Common myeloid progenitor, CD34-positive (primary cell): ENCODE measurements at regions not wholly inside any gene's neighbourhood (a gene's known extent, or its start where the extent isn't known, plus 50 kb on each side); places are given as distances from the start of the nearest gene placed in this dataset.

Source experiments
- CTCF ChIA-PET: fragments of 350-600 bp; sonication (Branson Sonifier 250); formaldehyde crosslinking; loops from one replicate; lab custom pipeline; 2021; ENCODE audit warnings: antibody characterized with exemption; lab: Charles Lee
- POLR2A ChIA-PET: fragments of 350-600 bp; sonication (Branson Sonifier 250); formaldehyde crosslinking; loops from one replicate; lab custom pipeline; 2021; ENCODE audit warnings: antibody characterized with exemption; lab: Charles Lee
- DNase-seq, 3 donors: peaks; one replicate each; pipeline versions ENCODE4 v3.0.0 to v3.0.0-alpha.2; 2013
- H3K27ac ChIP-seq, 2 experiments: 1 replicate in 1 of 2; 2 replicates in 1 of 2; pipeline ENCODE4 v1.7.0; 2013; ENCODE audit warnings: inconsistent platforms in 2 of 2, low read length in 2 of 2, mild to moderate bottlenecking in 2 of 2, low read depth in 1 of 2, moderate library complexity in 1 of 2; ENCODE audit not compliant: severe bottlenecking in 2 of 2, insufficient read depth in 1 of 2, poor library complexity in 1 of 2
- H3K27me3 ChIP-seq, 5 experiments: replicated peaks in 2 of 5; 1 replicate in 3 of 5; 2 replicates in 2 of 5; pipeline versions ENCODE4 v1.6.1 to v1.7.0; 2013; ENCODE audit warnings: low read length in 4 of 5, mild to moderate bottlenecking in 2 of 5, moderate library complexity in 2 of 5, inconsistent platforms in 1 of 5; ENCODE audit not compliant: insufficient read depth in 5 of 5, control insufficient read depth in 4 of 5
- H3K36me3 ChIP-seq, 4 experiments: 1 replicate in 2 of 4; 2 replicates in 2 of 4; pipeline versions ENCODE4 v1.6.1 to v1.7.0; 2013; ENCODE audit warnings: low read length in 3 of 4, control low read depth in 1 of 4, mild to moderate bottlenecking in 1 of 4; ENCODE audit not compliant: control insufficient read depth in 4 of 4, insufficient read depth in 4 of 4
- H3K4me1 ChIP-seq, 4 experiments: 1 replicate in 3 of 4; 2 replicates in 1 of 4; pipeline versions ENCODE4 v1.6.1 to v1.7.1; 2013; ENCODE audit warnings: low read length in 3 of 4, mild to moderate bottlenecking in 3 of 4, control low read depth in 1 of 4, inconsistent platforms in 1 of 4, moderate library complexity in 1 of 4; ENCODE audit not compliant: control insufficient read depth in 4 of 4, insufficient read depth in 4 of 4; ENCODE audit errors: control extremely low read depth in 1 of 4
- H3K4me3 ChIP-seq, 7 experiments: 1 replicate in 4 of 7; 2 replicates in 3 of 7; pipeline versions ENCODE4 v1.5.1 to v1.7.0; 2013; ENCODE audit warnings: mild to moderate bottlenecking in 7 of 7, low read length in 6 of 7, moderate library complexity in 6 of 7, inconsistent platforms in 2 of 7, low read depth in 2 of 7, control low read depth in 1 of 7; ENCODE audit not compliant: insufficient read depth in 4 of 7, control insufficient read depth in 1 of 7; ENCODE audit errors: extremely low read depth in 1 of 7
- H3K9me3 ChIP-seq, 5 experiments: 1 replicate in 4 of 5; 2 replicates in 1 of 5; pipeline versions ENCODE4 v1.6.1 to v1.7.1; 2013; ENCODE audit warnings: low read length in 4 of 5, mild to moderate bottlenecking in 2 of 5, inconsistent platforms in 1 of 5, low read depth in 1 of 5, moderate library complexity in 1 of 5; ENCODE audit not compliant: control insufficient read depth in 4 of 5, insufficient read depth in 2 of 5; ENCODE audit errors: control extremely low read depth in 1 of 5
- WGBS: methylation state at CpG from one replicate; pipeline ENCODE4 v1.1.5; 2013; ENCODE audit not compliant: insufficient coverage; 5-methylcytosine and 5-hydroxymethylcytosine counted together

DNA sequence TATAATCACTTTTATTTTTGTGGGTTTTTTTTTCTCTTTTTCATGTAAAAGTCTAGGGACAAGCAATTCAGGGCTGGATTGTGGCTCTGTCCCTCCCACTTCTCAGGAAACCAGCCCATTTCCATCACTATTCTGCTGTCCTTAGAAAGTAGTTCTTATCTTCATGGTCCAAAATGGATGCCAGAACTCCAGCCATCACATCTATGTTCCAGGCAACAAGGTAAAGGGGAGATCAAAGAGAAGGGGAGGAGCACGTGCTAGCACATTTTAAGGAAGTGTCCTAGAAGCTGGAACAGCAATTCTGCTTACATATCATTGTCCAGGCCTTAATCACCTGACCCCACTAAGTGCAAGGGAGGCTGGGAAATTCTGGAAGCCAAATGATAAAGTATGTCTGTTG, 181.1 kb upstream of the C2CD4B start:
- Histone ChIP-seq H3K36me3 (no peaks in the 10 kb centered on the region), H3K9me3 (no peaks in the 10 kb centered on the region), H3K4me3 (no peak overlapping the region), H3K4me1 (peaks cover 0 to 11% (median 7%) of the 10 kb centered on the region in 4 experiments), H3K27me3 (no peaks in the 10 kb centered on the region), H3K27ac (no peak overlapping the region)
- ChIA-PET CTCF (no interaction called here), POLR2A (no interaction called here)
- DNase-seq: no peak
- WGBS: 100% methylated on average over 1 of the region's 1 CpG

DNA sequence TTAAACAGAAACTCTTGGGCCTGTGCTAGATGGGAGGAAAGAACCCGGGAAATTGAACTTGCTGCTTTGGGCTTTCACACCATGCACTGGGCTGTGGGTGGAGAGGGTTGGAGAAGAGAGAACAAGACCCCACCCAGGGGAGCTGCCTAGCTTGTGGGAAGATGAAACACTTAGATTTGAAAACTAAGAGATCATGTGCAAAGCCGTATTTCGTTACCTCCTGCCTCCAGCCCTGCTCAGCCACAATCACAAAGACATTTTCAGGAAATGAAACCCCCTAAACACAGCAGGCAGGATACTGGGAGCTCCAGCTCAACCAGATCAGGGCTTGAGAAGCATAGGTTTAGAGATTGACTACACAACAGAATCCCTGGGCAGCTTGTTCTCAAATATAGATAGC, 183.0 kb upstream of the C2CD4B start:
- no peaks in the 10 kb centered on the region for H3K27me3 ChIP-seq
- H3K4me1 ChIP-seq: peaks cover 0 to 11% (median 7%) of the 10 kb centered on the region in 4 experiments
- no peak for DNase-seq
- 80% methylated on average over 1 of the region's 3 CpGs for WGBS
- ChIA-PET CTCF (no interaction called here), POLR2A (no interaction called here)
- no peaks in the 10 kb centered on the region for H3K9me3 ChIP-seq
- no peak overlapping the region for H3K27ac ChIP-seq
- no peaks in the 10 kb centered on the region for H3K36me3 ChIP-seq
- H3K4me3 ChIP-seq: no peak overlapping the region

DNA sequence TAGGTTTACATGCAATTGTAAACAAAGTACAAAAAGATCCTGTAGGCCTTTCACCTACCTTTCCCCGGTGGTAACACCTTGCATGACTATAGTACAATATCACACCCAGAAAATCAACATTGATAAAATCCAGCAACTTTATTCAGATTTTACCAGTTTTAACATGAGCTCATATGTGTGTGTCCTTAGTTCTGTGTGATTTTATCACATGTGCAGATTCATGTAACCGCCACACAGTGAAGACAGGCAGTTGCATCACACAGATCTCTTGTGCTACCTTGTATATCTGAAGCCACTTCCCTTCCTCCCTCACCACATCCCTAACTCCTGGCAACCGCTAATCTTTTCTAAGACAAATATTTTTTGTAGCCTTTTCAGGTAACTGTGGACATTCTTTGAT, 183.5 kb upstream of the C2CD4B start:
- ChIA-PET POLR2A (no interaction called here), CTCF (interaction anchor here (0.8 kb wide), 1 partner anchor 14 kb away, joined by 3 read pairs; no protein-coding TSS in a partner anchor)
- H3K27ac ChIP-seq: no peak overlapping the region
- H3K4me3 ChIP-seq: no peak overlapping the region
- H3K27me3 ChIP-seq: no peaks in the 10 kb centered on the region
- H3K9me3 ChIP-seq: no peaks in the 10 kb centered on the region
- peaks cover 0 to 9% (median 6%) of the 10 kb centered on the region in 4 experiments for H3K4me1 ChIP-seq
- 71% methylated on average over 1 of the region's 3 CpGs for WGBS
- peak; percentile 3 to 58 (median 42) for DNase-seq
- H3K36me3 ChIP-seq: no peaks in the 10 kb centered on the region

DNA sequence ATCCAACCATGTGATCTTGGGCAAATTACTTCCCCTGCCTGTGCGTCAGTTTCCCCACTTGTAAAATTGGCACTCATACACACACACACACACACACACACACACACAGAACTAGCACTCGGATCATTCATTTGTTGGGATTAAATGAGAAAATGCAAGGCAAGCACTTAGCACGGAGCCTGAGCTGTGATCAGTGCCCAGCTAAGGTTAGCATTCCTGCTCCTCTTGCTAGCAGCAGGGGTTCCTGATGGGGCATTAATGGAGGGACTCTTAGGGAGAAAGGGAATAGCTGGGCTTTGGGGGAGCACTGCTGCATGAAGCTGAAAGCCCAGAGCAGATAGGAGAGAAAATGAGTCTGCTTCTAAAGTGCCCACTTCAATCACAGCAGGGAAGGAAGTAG, 187.7 kb upstream of the C2CD4B start:
- DNase-seq: no peak
- Histone ChIP-seq H3K27me3 (no peaks in the 10 kb centered on the region), H3K36me3 (no peaks in the 10 kb centered on the region), H3K4me1 (peaks cover 0 to 6% (median 4%) of the 10 kb centered on the region in 4 experiments), H3K4me3 (no peak overlapping the region), H3K27ac (no peak overlapping the region), H3K9me3 (no peaks in the 10 kb centered on the region)
- POLR2A ChIA-PET: interaction anchor here (0.5 kb wide), 1 partner anchor 636 kb away, joined by 3 read pairs; no protein-coding TSS in a partner anchor
- CTCF ChIA-PET: no interaction called here
- WGBS: 100% methylated on average over 1 of the region's 3 CpGs

DNA sequence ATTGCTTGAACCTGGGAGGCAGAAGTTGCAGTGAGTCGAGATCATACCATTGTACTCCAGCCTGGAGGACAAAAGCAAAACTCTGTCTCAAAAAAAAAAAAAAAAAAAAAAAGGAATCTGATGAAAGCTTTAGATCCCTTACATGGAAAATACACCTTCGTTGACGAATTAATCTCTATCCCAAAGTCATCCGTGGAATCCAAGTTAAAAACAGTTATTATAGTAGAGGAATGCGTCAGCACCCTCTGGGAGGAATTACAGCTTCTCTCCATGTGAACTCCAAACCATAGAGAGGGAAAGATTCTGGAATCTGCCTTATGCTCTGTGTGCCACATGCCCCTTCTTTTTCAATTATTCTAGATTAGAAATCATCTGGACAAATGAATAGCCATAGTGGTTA, 192.3 kb upstream of the C2CD4B start:
- ChIA-PET POLR2A (no interaction called here), CTCF (no interaction called here)
- H3K27me3 ChIP-seq: peaks cover 0 to 11% (median 0%) of the 10 kb centered on the region in 5 experiments
- no peaks in the 10 kb centered on the region for H3K9me3 ChIP-seq
- H3K4me3 ChIP-seq: no peak overlapping the region
- no peaks in the 10 kb centered on the region for H3K4me1 ChIP-seq
- H3K36me3 ChIP-seq: no peaks in the 10 kb centered on the region
- H3K27ac ChIP-seq: no peak overlapping the region
- no peak for DNase-seq
- no CpG with 5 or more reads among the region's 5 CpGs for WGBS

DNA sequence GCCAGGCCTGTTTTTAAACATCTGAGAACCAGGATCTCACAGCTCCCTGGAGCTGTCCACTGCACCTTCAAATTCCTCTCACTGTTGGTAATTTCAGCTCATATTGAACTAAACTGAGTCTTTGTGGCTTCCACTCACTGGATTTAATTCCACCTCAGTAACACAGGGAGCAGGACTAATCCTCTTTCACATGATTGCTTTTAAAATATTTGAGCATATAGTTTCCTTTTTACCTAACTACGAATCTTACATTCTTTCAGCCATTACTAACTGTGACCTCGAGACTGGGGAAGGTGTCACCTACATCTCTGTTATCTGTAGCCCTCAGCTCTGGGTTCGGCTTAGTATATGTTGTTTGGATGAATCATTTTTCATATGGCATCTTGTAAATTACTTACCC, 194.3 kb upstream of the C2CD4B start:
- POLR2A ChIA-PET: interaction anchor here (0.6 kb wide), 1 partner anchor 16 kb away, joined by 3 read pairs; no protein-coding TSS in a partner anchor
- CTCF ChIA-PET: interaction anchor here (1.1 kb wide), 2 partner anchors 15 to 26 kb away, joined by 3 to 4 read pairs; no protein-coding TSS in a partner anchor
- Histone ChIP-seq H3K4me3 (no peak overlapping the region), H3K4me1 (no peaks in the 10 kb centered on the region), H3K9me3 (no peaks in the 10 kb centered on the region), H3K27ac (no peak overlapping the region), H3K27me3 (peaks cover 0 to 13% (median 2%) of the 10 kb centered on the region in 5 experiments), H3K36me3 (no peaks in the 10 kb centered on the region)
- WGBS: 100% methylated on average over 1 of the region's 3 CpGs
- DNase-seq: no peak

DNA sequence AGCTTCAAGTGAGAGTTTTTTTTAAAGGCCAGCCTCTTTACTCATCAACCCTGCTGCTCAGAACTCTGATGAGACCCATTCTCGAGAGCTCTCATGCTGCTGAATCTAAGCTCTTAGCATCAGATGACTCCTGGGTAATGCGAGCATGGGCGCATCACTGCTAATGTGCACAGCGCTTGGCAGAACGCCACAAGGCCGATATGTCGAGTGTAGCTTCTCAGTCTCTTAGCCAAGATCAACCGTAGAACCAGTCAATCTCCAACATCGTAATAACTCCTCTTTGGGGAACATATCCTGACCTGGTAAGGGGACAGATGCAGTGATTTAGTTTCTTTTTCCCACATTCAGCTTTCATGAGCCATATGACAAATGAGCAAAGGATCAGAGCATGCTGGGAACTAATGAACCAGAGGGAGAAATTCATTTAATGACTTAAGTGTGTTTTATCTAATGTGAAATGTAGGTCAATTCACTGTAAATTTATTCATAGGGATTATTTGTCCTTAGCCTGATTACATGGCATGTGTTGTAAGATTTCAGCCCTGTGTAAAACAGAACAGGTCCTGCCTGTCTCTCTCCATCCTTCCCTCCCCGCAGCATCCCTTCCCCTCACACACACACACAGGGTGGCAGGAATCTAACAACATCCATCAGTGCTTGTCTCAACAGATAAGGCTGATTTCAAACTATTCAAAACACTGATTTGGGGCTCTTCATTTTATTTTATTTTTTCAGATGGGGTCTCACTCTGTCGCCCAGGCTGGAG, 195.4 kb upstream of the C2CD4B start:
- WGBS: 95% methylated on average over 11 of the region's 11 CpGs
- H3K4me1 ChIP-seq: no peaks in the 10 kb centered on the region
- H3K4me3 ChIP-seq: no peak overlapping the region
- no peak overlapping the region for H3K27ac ChIP-seq
- no peaks in the 10 kb centered on the region for H3K9me3 ChIP-seq
- H3K36me3 ChIP-seq: no peaks in the 10 kb centered on the region
- no peak for DNase-seq
- peaks cover 0 to 13% (median 2%) of the 10 kb centered on the region in 5 experiments for H3K27me3 ChIP-seq
- ChIA-PET CTCF (interaction anchor here (1.1 kb wide), 2 partner anchors 16 to 25 kb away, joined by 3 to 4 read pairs; no protein-coding TSS in a partner anchor), POLR2A (no interaction called here)
